ENCODE measurements at regions not wholly inside any gene's neighbourhood (a gene's known extent, or its start where the extent isn't known, plus 50 kb on each side); places are given as distances from the start of the nearest gene placed in this dataset.

- Mint-ChIP-seq H3K4me1 (ENCODE audit: low read depth) (no peaks in the 10 kb centered on the region), H3K27ac (no peak overlapping the region), H3K9me3 (ENCODE audit: low read depth) (peaks cover 11% of the 10 kb centered on the region)
Observed at GRCh38 chr20:18943542-18943941, 130.0 kb downstream of the SCP2D1 start.

GRCh38 chr20:18956890-18957289, 143.3 kb downstream of the SCP2D1 start:
- no peak for DNase-seq (ENCODE audit: low spot score, unreplicated experiment)
- no peak for TF ChIP-seq CTCF (IDR thresholded peaks at IDR 0.05; ENCODE audit: unreplicated experiment)
- Mint-ChIP-seq H3K9me3 (ENCODE audit: low read depth) (no peaks in the 10 kb centered on the region), H3K36me3 (ENCODE audit: insufficient read depth) (no peaks in the 10 kb centered on the region), H3K4me1 (ENCODE audit: low read depth) (peaks cover 6% of the 10 kb centered on the region), H3K27ac (no peak overlapping the region), H3K27me3 (peaks cover 7% of the 10 kb centered on the region), H3K4me3 (ENCODE audit: low read depth) (no peak overlapping the region)

More at GRCh38 chr20:18943542-18943941, 130.0 kb downstream of the SCP2D1 start:
- Mint-ChIP-seq H3K4me3 (ENCODE audit: low read depth) (no peak overlapping the region), H3K36me3 (ENCODE audit: insufficient read depth) (no peaks in the 10 kb centered on the region), H3K27me3 (peaks cover 27% of the 10 kb centered on the region)
- DNase-seq (ENCODE audit: low spot score, unreplicated experiment) = no peak
- TF ChIP-seq CTCF (IDR thresholded peaks at IDR 0.05; ENCODE audit: unreplicated experiment) = no peak

- H3K9me3 Mint-ChIP-seq (ENCODE audit: low read depth) = no peaks in the 10 kb centered on the region
- DNase-seq (ENCODE audit: low spot score, unreplicated experiment) = no peak
- no peaks in the 10 kb centered on the region for H3K36me3 Mint-ChIP-seq (ENCODE audit: insufficient read depth)
- no peak for TF ChIP-seq CTCF (IDR thresholded peaks at IDR 0.05; ENCODE audit: unreplicated experiment)
- H3K27ac Mint-ChIP-seq = no peak overlapping the region
- peaks cover 6% of the 10 kb centered on the region for H3K4me1 Mint-ChIP-seq (ENCODE audit: low read depth)
- no peak overlapping the region for H3K4me3 Mint-ChIP-seq (ENCODE audit: low read depth)
- H3K27me3 Mint-ChIP-seq = peaks cover 7% of the 10 kb centered on the region
Observed at GRCh38 chr20:18957328-18957727, 143.7 kb downstream of the SCP2D1 start.

- Mint-ChIP-seq H3K27ac (no peak overlapping the region), H3K27me3 (peaks cover 25% of the 10 kb centered on the region), H3K4me1 (ENCODE audit: low read depth) (no peaks in the 10 kb centered on the region), H3K36me3 (ENCODE audit: insufficient read depth) (no peaks in the 10 kb centered on the region), H3K4me3 (ENCODE audit: low read depth) (no peak overlapping the region), H3K9me3 (ENCODE audit: low read depth) (no peaks in the 10 kb centered on the region)
- no peak for DNase-seq (ENCODE audit: low spot score, unreplicated experiment)
- TF ChIP-seq CTCF (IDR thresholded peaks at IDR 0.05; ENCODE audit: unreplicated experiment) = no peak
Observed at GRCh38 chr20:18971121-18971520, 157.5 kb downstream of the SCP2D1 start.

- TF ChIP-seq CTCF (IDR thresholded peaks at IDR 0.05; ENCODE audit: unreplicated experiment) = no peak
- no peak overlapping the region for H3K4me3 Mint-ChIP-seq (ENCODE audit: low read depth)
- H3K27me3 Mint-ChIP-seq = peaks cover 24% of the 10 kb centered on the region
- H3K36me3 Mint-ChIP-seq (ENCODE audit: insufficient read depth) = no peaks in the 10 kb centered on the region
- no peaks in the 10 kb centered on the region for H3K9me3 Mint-ChIP-seq (ENCODE audit: low read depth)
- no peaks in the 10 kb centered on the region for H3K4me1 Mint-ChIP-seq (ENCODE audit: low read depth)
- no peak for DNase-seq (ENCODE audit: low spot score, unreplicated experiment)
- no peak overlapping the region for H3K27ac Mint-ChIP-seq
Observed at GRCh38 chr20:18971574-18971973, 158.0 kb downstream of the SCP2D1 start.

Measured in progenitor cell of endocrine pancreas (in vitro differentiated cells).